OCI-M2 (cell line): ENCODE measurements at regions not wholly inside any gene's neighbourhood (a gene's known extent, or its start where the extent isn't known, plus 50 kb on each side); places are given as distances from the start of the nearest gene placed in this dataset.
A peak's percentile ranks its signal among the peaks of the same experiment; 100 is the strongest.

ENCODE experiments used
- DNase-seq: peaks from one replicate; lab custom pipeline; 2025; ENCODE audit not compliant: unreplicated experiment; lab: John Stamatoyannopoulos, UW

DNA sequence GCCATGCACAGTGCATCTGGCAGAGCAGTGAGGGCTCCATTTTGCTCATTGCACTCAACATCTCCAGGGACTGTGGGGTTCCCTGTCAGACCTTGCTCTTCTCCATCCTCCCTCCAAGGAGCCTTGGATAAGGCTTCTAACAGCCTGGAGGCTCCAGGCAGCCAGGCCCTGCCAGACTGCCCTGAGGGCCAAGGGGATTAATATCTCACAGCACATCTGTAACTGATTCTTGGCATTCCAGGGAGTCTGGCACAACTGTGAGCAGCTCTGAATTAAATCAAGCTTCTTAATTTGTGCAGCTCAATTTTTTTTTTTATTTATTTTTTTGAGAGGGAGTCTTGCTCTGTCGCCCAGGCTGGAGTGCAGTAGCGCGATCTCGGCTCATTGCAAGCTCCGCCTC is 224.5 kb upstream of the PGRMC2 start:
- no peak for DNase-seq

DNA sequence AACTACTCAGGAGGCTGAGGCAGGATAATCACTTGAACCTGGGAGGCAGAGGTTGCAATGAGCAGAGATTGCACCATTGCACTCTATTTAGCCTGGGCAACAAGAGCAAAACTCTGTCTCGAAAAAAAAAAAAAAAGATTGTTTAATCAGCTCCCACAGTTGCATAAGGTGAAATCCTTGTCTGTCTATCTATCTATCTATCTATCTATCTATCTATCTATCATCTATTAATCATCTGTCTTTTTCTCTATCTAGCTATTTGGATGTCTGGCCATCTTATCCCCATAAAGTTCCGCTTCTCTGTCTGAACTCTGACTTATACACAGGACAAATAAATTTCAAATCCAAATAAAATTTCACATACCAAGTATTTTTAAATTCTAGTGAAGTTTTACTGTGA is 223.2 kb upstream of the PGRMC2 start:
- DNase-seq, result no peak

DNA sequence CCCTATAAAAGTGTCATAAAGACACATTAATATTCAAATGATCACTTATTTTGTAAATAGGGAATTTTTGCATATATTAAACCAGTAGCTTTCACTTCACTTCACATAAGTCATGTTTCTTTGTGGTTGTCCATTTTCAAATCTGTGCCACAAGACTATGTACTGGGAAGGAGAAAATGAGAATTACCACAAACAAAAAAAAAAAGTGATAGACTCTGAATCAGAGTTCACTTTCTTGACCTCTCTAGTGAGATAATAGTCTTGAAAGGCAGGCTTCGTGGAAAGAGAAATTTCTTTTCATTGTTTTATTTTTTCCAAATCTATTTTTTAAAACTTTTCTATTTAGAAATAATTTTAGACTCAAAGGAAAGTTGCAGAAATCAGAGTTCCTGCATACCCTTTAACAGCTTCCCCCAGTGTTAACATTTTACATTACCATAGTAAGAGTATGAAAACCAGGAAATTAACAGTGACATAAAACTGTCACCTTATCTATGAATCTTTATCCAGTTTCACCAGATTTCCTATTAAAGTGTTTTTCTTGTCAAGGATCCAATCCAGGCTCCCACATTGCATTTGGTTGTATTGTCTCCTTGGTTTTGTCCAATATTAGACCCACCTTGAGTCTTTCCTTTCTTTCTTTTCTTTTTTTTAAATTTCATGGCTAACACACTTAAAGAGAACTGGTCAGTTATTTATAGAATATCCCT is 215.4 kb upstream of the PGRMC2 start:
- no peak for DNase-seq

- DNase-seq, result no peak
Measured at GRCh38 chr4:128501239-128501638, 213.6 kb upstream of the PGRMC2 start.

DNA sequence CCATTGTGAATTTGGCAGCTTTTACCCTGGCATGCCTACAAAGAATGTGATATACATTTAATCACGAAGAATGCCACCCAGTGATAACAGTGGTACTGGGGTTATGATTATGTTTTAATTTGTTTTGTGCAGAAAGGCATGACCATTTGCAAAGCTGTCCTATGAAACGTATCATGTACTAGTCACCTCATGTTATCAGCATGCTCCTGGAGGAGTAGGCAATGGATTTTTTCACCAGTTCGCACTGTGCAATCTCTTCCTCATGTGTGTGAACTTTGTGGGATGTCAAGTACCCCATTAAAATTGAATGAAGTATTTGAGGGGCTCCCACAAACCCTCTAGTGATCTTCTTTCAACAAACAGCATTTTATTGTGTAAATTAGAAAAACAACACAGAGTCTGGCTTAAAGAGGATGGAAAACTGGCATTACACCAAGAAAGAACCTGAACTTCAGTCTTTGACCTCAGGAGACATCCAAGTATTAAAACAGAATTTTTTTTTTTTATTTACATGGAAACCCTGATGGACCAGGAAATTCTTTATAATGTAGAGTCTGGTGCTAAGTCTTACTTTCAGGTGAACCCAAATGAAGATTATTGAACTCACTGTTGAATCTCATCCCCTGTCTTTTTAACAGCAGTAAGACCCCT is 200.6 kb upstream of the PGRMC2 start:
- no peak for DNase-seq

DNA sequence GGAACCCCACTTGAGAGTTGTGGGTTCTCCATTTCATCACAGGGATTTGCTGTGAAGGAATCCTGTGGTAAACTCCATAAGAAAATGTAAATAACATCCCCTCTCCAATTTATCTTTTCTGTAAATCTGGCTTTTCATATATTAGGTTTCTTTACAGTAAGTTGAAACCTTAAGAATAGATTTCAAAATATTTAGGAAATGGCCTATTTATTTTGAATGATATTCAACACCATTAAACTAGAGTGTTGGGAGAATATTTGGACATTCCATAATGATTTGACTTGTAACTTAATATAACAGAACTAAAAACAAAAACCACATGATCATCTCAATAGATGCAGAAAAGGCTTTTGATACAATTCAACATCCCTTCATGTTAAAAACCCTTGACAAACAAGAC is 197.3 kb upstream of the PGRMC2 start:
- DNase-seq, result no peak

GRCh38 chr4:128483816-128484215 is 196.2 kb upstream of the PGRMC2 start:
- DNase-seq, result no peak

DNA sequence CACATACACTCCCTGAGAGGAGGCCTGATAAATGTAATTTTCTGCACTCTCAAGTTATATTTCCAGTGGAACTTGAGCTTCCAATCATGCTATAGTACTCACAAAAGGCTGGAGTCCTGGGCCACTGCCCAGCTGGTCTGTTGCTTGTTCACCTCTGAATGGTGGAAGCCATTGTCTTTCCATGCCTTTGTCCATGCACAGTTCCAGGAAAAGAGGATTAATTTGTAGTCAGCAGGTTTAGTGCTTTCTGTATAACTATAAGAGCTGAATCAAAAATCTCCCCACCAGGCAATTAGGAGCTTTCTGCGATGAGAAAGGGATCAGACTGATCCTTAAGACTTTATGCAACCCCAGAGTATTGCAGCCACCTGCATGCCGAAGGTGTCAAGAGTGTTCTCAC is 195.4 kb upstream of the PGRMC2 start:
- no peak for DNase-seq

- DNase-seq, result no peak
Measured at GRCh38 chr4:128481752-128482480, 194.3 kb upstream of the PGRMC2 start.

DNA sequence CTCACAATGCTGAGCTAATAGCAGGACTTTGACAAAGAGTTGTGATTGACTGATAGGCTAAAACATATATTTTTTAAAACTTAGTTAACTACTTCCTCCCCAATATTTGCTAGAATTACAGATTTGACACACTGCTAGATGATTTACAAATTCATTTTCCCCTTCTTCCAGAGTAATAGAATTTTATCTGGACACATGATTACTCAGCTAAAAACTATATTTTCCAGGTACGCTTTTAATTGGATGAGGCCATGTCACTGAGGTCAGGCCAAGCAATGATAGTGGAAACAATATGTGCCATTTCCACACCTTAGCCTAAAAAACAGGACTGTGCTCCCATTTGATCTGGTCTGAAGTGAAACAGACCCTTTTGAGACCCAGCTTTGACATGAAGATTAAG is 193.3 kb upstream of the PGRMC2 start:
- DNase-seq, result no peak

GRCh38 chr4:128477540-128477939 is 189.9 kb upstream of the PGRMC2 start:
- DNase-seq, result no peak

- DNase-seq, result no peak
Measured at GRCh38 chr4:128475597-128475996, 188.0 kb upstream of the PGRMC2 start.

DNA sequence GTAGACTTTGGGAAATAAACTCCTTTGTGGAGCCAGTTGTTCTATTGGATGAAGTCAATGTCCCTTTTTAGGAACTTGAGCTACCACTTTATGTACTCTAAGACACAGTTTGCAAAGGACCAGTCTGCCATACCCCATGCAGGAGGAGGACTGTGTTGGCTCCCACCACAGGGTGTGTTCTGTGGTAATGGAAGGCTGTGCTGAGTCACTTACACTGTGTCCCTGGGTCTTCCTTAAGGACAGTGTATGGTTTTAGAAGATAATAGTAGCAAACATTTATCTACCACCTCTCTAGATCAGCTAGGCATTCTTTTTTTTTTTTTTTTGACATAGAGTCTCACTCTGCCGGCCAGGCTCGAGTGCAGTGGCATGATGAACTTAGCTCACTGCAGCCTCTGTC is 184.0 kb upstream of the PGRMC2 start:
- peak; percentile 73 for DNase-seq

- DNase-seq, result no peak
Measured at GRCh38 chr4:128470492-128471053, 183.0 kb upstream of the PGRMC2 start.

GRCh38 chr4:128468123-128468989 is 180.7 kb upstream of the PGRMC2 start:
- no peak for DNase-seq

- DNase-seq, result no peak
Measured at GRCh38 chr4:128465523-128465922, 177.9 kb upstream of the PGRMC2 start.

- no peak for DNase-seq
Measured at GRCh38 chr4:128463006-128463405, 175.4 kb upstream of the PGRMC2 start.

DNA sequence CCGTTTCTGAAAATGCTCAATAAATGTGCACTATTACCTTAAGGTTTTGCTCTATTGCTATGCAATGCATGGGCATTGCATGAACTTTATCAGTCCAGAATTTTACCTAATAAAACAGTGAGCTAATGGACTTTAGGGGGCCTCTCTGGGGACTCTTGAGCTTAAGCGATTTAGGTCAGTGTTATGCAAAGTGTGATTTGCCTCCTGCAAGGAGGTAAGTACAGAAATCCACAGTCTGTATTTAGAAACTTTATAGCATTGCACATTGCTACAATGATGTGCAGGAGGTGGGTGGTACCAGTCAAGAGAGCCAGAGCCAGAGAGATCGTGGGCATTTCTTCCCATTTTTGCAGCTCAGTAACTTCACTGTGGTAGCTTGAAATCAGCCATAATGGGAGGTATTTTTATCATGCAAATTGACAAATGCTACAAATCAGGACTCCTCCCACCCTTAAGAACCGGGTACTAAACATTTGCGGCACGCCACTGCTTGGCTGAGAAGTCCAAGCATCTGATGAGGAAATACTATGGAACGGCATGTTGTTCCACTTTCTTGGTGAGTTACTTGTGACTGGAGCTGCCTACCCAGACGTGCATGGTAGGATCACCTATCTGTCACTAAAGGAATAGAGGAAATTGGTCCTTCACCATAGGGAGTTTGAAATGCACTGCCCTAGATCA is 174.6 kb upstream of the PGRMC2 start:
- DNase-seq, result no peak

- no peak for DNase-seq
Measured at GRCh38 chr4:128461291-128462102, 173.9 kb upstream of the PGRMC2 start.

DNA sequence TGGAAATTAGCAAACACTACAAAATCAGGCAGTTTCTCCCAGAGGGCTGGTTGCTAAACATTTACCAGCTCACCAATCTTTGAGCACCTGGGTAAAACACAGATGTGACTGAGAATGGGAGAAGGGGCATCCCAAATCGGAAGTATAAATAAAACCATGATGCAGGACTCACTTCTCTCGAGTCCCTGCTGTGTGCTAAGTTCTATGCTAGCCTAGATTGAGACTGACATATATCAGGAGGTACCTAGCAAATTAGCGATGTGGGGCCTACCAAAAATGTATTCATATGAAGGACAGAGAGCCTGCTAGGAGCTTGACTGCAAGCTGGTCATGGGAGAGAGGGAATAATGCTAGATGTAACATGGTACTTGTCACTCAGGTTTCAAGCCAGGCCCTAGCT is 171.9 kb upstream of the PGRMC2 start:
- no peak for DNase-seq
